Globus pallidus (tissue), 1 donor: ENCODE measurements at regions not wholly inside any gene's neighbourhood (a gene's known extent, or its start where the extent isn't known, plus 50 kb on each side); places are given as distances from the start of the nearest gene placed in this dataset.
A peak's percentile ranks its signal among the peaks of the same experiment; 100 is the strongest.

Source experiments
- DNase-seq: peaks from one replicate; pipeline ENCODE4 v3.0.0-alpha.2; 2015; ENCODE audit warnings: low spot score

DNA sequence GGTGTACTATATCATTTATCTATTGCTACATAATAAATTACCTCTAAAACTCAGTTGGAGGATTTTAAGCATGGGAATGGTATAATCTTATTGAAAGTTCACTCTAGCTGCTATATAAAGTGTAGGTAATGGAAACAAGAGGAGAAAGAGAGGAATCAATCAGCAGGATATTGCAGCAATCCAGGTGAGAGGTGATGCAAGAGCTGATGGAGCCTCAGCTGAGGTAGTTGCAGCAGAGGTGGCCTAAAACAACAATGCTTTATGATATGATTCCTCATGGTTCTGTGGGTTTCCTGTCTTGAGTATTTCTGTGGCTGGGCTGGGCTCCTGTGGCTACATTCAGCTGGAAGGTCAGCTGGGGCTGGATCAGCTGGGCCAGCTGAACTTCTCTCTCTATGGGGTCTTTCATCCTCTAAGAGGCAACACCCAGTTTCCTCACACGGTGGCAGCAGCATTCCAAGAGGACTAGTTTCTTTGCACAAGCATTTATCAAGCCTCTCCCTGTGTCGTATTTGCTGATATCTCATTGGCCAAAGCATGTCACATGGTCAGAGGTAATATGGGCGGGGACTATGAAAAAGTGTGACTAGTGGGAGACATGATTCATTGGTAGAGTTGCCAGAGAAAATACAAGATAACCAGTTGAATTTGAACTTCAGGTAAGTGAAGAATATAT is 135.4 kb upstream of the LARGE1 start:
- no peak for DNase-seq

GRCh38 chr22:34057726-34058125 is 137.4 kb upstream of the LARGE1 start:
- no peak for DNase-seq

DNA sequence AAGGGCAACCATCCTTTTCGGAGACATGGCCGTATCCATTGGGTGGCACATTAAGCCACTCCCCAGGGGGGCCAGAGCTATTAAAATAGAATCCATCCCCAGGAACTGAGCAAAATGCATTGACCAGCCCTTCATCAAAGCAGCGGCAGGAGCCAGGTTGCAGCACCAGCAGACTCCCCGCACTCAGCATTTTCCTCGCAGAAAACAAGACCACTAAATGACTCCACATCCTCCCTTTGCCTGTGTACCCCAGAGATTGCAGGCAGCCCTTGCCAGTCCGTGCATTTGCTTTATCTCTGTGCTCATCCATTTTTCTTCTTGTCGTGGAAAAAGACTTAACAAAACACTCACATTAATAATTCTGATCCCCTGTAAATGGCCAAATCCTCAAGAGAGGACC is 144.4 kb upstream of the LARGE1 start:
- DNase-seq = no peak

DNA sequence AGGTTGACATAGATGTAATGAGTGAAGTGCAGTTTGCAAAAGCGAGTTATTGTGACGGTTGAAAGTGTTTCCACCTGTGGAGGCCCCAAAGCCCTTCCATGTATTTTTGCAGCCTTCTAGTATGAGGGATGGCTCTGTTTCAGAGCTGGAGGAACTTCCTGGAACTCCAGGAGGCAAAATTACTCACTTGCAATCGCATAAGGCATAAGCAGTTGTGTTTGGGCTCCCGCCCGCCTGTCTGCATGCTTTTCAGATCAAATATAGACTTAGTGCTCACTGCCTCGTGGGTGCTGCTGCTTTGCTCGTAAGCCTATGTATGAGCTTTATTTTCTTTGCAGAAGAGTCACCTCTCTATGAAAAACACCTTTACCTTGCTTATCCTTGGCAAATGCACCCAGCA is 146.8 kb upstream of the LARGE1 start:
- DNase-seq = no peak

DNA sequence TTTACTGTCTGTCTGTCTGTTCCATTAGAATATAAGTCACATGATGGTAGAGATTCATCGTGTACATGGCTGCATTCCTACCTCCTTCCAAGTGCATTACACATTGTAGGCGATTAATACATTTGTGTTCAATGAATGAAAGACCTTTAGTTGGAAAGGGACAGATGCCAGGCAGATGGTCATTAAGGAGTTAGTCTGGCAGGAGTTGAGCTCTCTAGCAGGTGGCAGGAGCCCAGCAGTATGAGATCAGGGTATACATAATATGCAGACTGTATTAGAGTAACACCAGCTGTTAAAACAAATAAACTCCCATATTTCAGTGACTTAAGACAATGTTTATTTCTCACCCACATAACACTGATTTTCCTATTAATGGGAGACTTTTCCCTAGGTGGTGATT is 147.7 kb upstream of the LARGE1 start:
- DNase-seq = no peak

DNA sequence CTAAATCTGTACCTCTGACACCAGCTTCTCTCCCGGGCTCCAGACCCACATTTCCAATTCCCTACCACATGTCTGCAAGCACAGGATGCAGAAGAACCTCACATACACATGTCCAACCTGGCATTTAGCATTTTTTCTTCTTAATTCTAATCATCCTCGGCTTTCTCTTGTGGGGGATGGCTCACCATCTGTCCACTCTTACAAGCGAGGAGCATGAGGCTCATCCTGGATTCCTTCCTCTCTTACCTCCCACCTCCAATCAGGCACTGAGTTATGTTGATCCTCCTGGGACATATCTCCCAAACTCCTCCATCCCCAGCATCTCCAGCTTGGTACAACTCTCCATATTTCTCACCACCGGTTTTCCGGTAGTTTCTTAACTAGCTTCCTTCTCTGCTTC is 149.8 kb upstream of the LARGE1 start:
- no peak for DNase-seq

GRCh38 chr22:34070531-34070930 is 150.3 kb upstream of the LARGE1 start:
- DNase-seq = no peak

DNA sequence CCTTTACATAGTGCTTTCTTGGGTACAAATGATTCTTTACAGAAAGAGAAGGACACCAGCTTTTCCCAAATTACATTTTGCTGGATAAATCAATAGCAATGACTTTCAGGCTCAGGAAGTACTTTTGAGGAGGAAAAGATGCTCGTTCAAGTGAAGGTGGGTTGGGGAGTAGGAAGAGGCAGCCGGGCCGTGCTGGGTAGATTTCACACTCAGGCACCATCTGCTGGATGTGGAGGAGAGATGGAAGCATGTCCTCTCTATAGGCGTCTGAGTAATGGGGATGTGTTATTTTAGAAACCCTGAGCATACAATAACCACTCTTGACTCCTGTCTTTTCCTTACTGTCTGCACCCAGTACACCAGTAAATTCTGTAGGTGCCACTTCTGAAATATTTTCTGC is 152.3 kb upstream of the LARGE1 start:
- no peak for DNase-seq

GRCh38 chr22:34080433-34080832 is 160.2 kb upstream of the LARGE1 start:
- DNase-seq = no peak

GRCh38 chr22:34096770-34097169 is 176.5 kb upstream of the LARGE1 start:
- DNase-seq = no peak

DNA sequence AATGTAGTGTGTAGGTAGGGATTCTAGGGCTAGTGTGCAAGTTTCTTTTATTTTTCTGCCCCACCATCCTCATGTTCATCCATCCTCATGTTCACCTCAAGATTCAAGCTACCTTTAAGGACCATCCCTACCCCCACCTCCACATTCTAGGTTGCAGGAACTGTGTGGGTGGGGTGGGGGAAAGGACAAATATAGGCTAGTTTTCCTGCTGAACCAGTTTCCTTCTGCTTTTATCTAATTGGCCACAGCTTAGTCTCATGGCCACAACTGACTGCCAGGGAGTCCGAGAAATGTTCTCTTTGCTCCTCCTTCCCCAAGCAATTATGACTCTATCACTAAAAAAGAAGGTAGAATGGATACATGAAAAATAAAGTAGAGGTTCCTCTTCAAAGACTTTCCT is 179.0 kb upstream of the LARGE1 start:
- no peak for DNase-seq

DNA sequence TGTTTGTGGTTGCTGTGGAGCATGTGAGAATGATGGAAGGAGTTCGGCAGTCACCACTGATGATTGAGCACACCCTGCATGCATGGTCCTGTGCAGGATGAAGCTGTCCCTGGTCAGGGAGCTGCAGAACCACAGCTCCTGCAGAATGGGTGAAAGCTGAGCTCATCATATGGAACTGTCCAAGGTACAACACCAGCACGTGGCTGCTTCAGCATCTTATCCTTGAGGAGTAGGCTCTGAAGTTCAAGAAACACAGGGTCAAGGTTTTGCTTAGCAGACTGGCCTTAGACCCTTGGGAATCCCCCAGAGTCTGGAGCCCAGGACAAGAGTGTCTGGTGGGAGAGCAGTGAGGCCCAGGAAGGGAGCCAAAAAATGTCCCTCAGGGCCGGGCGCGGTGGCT is 182.4 kb upstream of the LARGE1 start:
- no peak for DNase-seq

DNA sequence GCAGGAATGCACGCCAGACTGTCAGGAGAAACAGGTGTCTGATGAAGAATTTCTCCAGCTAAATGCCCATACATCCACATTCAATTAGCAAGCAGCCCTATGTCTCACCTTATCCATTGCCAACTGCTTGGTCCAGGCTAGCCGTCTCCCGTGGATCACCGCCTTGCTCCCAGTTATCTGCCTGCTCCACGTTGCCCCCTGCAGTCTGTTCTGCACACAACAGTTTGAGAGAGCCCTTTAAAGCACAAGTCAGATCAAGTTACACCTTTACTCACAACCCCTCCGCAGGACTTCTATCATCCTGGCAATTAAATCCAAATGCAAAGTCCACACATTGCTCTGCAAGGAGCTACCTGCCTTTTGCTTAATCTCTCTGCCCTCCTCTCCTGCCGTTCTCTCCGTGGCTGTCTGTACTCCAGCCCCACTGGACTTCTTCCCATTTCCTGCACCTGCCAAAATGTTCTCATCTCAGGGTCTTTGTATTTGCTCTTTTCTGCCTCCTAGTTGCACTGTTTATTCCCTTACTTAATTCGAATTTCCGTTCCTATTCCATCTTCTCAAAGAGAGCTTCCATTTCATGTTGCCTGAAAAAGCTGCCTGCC is 185.3 kb upstream of the LARGE1 start:
- DNase-seq = peak; percentile 45

DNA sequence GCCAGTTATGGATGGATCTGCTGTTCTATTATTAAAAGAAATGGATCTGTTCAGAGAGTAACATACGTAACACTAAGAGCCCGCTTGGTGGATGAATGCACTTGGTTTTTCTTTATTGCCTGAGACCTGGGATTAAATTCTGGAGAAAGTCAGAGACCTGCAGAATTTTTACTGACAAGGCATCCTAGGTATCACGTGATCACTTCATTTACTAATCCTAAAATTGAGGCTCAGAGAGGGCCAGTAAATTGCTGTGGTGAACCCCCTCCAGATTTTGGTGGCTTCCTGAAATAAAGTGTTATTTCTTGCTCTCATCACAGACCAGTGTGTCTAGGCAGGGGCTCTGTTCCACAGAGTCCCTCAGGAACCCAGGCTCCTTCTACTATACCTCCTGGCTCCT is 187.9 kb upstream of the LARGE1 start:
- DNase-seq = no peak

DNA sequence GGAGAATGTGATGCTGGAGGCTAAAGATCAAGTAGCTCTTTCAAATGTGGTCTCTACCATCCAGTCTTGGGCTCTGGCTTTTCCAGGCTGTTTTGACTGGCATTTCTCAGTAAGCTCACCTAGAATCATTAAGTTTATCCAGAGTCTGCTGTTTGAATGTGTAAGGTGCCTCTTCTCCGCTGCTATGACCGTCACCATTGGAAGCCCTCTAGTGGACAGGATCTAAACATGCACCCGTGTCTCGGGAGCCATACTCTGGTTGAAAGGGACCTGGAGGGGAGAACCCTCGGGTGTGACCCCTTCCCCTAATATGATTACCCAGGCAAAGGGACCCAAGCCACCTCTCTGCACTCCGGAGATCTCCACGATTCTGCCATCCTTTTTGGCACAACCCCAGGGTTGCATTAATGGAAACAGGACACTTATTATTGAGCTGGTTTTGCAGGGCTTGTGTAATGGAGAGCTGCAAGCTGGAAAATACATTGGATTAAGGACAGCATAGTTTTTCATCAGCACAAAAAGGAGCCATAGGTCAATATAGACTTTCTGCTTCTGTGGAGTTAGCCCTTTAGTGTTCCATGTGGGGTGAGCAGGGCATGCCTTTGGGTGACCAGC is 191.0 kb upstream of the LARGE1 start:
- peak; percentile 12 for DNase-seq

GRCh38 chr22:34113381-34113780 is 193.1 kb upstream of the LARGE1 start:
- no peak for DNase-seq

DNA sequence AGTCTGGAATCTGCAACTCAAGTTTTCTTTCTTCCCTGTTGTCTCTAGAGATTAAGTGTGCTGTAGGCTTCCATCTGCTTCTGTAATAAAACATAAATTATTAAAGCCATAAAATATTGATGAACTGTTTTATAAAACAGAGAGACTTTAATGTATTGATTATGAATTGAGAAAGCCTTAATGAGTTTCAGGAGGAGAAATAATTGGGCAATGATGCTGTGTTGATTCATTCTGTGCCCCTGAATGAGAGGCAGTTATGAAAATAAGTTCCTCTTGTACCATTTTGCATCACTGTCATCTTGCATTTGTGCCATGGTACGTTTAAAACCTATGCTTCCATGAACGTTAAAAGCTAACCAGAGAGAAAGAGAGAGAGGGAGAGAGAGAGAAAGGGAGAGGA is 194.1 kb upstream of the LARGE1 start:
- no peak for DNase-seq

- DNase-seq = no peak
Observed at GRCh38 chr22:34115722-34116121, 195.4 kb upstream of the LARGE1 start.

- DNase-seq = no peak
Observed at GRCh38 chr22:34116126-34116525, 195.8 kb upstream of the LARGE1 start.

GRCh38 chr22:34122042-34122441 is 201.8 kb upstream of the LARGE1 start:
- no peak for DNase-seq

DNA sequence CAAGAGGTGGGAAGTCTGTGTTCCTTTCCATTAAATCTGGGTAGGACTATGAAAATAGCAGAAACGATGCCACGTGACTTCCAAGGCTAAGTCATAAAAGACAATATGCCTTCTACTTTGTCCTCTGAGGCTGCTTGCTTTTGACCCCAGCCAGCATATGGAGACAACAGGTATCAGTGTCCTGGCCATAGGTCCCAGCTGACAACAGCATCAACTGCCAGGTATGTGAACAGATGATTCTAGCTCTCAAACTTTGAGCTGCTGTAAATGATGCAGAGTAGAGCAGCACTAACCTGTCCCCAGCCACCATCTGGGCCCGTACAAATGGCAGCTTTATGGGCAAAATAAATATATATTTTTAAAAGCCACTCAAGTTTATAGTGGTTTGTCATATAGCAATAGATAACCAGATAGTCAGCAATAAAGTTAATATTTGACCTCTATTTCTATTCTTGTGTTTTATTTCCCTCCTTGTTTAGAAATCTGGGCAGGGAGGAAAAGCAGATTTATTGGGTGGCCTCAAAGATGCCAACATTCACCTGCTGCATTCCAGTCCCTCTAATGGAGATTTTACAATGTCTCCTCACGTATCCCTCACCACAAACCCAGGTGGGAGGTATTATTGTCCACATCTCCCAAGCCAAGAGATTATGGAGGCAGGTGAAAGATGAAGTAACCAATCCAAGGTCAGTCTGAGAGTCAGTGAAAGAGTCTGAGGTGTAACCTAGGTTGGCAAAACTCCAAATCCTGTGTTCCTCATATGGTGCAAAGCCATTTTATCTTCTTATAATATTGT is 209.6 kb upstream of the LARGE1 start:
- no peak for DNase-seq

DNA sequence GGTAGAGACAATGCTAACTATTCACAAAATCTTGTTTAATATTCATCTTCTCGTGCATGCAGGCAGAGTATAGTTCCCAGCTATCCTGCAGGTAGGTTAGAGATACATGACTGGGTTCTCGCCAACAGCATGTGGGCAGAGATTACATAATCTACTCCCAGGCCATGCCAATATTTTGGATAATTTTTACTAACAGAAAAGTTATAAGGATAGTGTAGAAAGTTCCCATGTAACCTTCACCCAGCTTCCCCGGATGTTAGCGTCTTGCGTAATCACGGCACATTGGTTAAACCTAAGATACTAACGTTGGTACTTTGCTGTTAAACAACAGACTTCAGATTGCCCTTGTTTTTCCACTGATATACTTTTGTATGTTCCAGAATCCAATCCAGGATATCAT is 215.5 kb upstream of the LARGE1 start:
- no peak for DNase-seq

DNA sequence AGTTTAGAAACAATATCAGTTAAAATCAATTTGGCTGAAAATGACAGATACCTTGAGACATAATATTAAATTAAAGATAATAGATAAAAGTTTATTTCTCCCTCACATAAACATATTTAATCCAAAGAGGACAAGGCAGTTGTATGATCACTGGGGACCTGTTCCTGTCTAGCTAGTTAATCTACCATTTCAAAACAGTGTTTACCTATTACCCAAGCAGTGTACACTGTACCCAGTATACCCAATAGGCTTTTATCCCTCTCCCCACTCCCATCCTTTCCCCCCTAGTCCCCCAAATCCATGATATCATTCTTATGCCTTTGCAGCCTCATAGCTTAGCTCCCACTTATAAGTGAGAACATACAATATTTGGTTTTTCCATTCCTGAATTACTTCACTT is 229.7 kb upstream of the LARGE1 start:
- DNase-seq = no peak
